BJ (cell line): ENCODE measurements at regions not wholly inside any gene's neighbourhood (a gene's known extent, or its start where the extent isn't known, plus 50 kb on each side); places are given as distances from the start of the nearest gene placed in this dataset.
"Not testable (repeated sequence)": the region's sequence is repeated elsewhere in the genome, so short reads cannot be mapped to it uniquely, and the experiment has no call there.

Experiments used
- CTCF ChIA-PET: fragments of 350-600 bp; formaldehyde crosslinking; extraction: SDS; loops from one replicate; lab custom pipeline; 2021; ENCODE audit warnings: antibody characterized with exemption, inconsistent platforms; lab: Yijun Ruan, JAX
- POLR2A ChIA-PET: fragments of 300-600 bp; sonication (Branson Sonifier 250); formaldehyde crosslinking; extraction: SDS; loops from one replicate; lab custom pipeline; 2021; ENCODE audit warnings: antibody characterized with exemption; lab: Charles Lee
- DNase-seq: peaks from one replicate; pipeline ENCODE4 v3.0.0-alpha.2; 2011; ENCODE audit warnings: low read depth
- H3K27me3 ChIP-seq: 2 replicates; pipeline ENCODE4 v1.6.0; 2011; ENCODE audit warnings: low read length; ENCODE audit not compliant: control insufficient read depth, insufficient read depth
- H3K36me3 ChIP-seq: 2 replicates; pipeline ENCODE4 v1.5.1; 2011; ENCODE audit warnings: low read length; ENCODE audit not compliant: control insufficient read depth, insufficient read depth
- H3K4me3 ChIP-seq: 2 replicates; pipeline ENCODE4 v1.5.1; 2011; ENCODE audit warnings: low read depth, mild to moderate bottlenecking, control low read depth, low read length
- CTCF ChIP-seq: IDR thresholded peaks from 2 replicates; pipeline ENCODE4 v1.5.1; 2011; ENCODE audit warnings: low read depth, mild to moderate bottlenecking, control low read depth, inconsistent platforms, low read length, moderate library complexity; ENCODE audit not compliant: insufficient read depth

- ChIA-PET POLR2A (interaction anchor here (0.6 kb wide), 1 partner anchor 110 kb away, joined by 4 read pairs; no protein-coding TSS in a partner anchor), CTCF (no interaction called here)
- no peak for DNase-seq
- H3K27me3 ChIP-seq: no peaks in the 10 kb centered on the region
- no peaks in the 10 kb centered on the region for H3K36me3 ChIP-seq
- H3K4me3 ChIP-seq: no peak overlapping the region
- no peak for TF ChIP-seq CTCF
Measured at GRCh38 chrX:30008031-30008430, 207.3 kb upstream of the MAGEB2 start.

- Histone ChIP-seq H3K27me3 (no peaks in the 10 kb centered on the region), H3K4me3 (no peak overlapping the region), H3K36me3 (no peaks in the 10 kb centered on the region)
- ChIA-PET POLR2A (interaction anchor here (0.6 kb wide), 1 partner anchor 107 kb away, joined by 3 read pairs; no protein-coding TSS in a partner anchor), CTCF (no interaction called here)
- DNase-seq: no peak
- TF ChIP-seq CTCF: no peak
Measured at GRCh38 chrX:30010471-30010870, 204.9 kb upstream of the MAGEB2 start.

- Histone ChIP-seq H3K36me3 (no peaks in the 10 kb centered on the region), H3K4me3 (no peak overlapping the region), H3K27me3 (no peaks in the 10 kb centered on the region)
- ChIA-PET POLR2A (no interaction called here), CTCF (no interaction called here)
- TF ChIP-seq CTCF: no peak
- DNase-seq: no peak
Measured at GRCh38 chrX:30015440-30015839, 199.9 kb upstream of the MAGEB2 start.

- ChIA-PET POLR2A (no interaction called here), CTCF (no interaction called here)
- TF ChIP-seq CTCF: no peak
- no peaks in the 10 kb centered on the region for H3K36me3 ChIP-seq
- H3K4me3 ChIP-seq: no peak overlapping the region
- H3K27me3 ChIP-seq: no peaks in the 10 kb centered on the region
- DNase-seq: no peak
Measured at GRCh38 chrX:30027636-30028035, 187.7 kb upstream of the MAGEB2 start.

GRCh38 chrX:30036406-30036805, 179.0 kb upstream of the MAGEB2 start:
- H3K36me3 ChIP-seq, CTCF ChIA-PET, POLR2A ChIA-PET: not testable (repeated sequence)

GRCh38 chrX:30039768-30040167, 175.6 kb upstream of the MAGEB2 start:
- H3K36me3 ChIP-seq: no peaks in the 10 kb centered on the region
- H3K27me3 ChIP-seq: no peaks in the 10 kb centered on the region
- DNase-seq: peak; percentile 22
- ChIA-PET POLR2A (no interaction called here), CTCF (no interaction called here)
- H3K4me3 ChIP-seq: no peak overlapping the region
- no peak for TF ChIP-seq CTCF

More at GRCh38 chrX:30036406-30036805, 179.0 kb upstream of the MAGEB2 start:
- not testable (repeated sequence) for H3K27me3 ChIP-seq, DNase-seq, H3K4me3 ChIP-seq
